ENCODE measurements at regions not wholly inside any gene's neighbourhood (a gene's known extent, or its start where the extent isn't known, plus 50 kb on each side); places are given as distances from the start of the nearest gene placed in this dataset.

- in situ Hi-C loops (cut with MboI; ENCODE audit: low sequenced_read_pairs) (no loop called here), intact Hi-C loops (cut with micrococcal nuclease) (no loop called here), dilution Hi-C loops (cut with HindIII; ENCODE audit: low sequenced_read_pairs, unreplicated experiment) (no loop called here)
- WGBS, 2 experiments (ENCODE audit: extremely low coverage in 2 of 2, insufficient read length in 1 of 2), result 56% methylated on average over 9 of the region's 21 CpGs; no CpG with 5 or more reads in 1 of the 2 experiments
- H4K91ac ChIP-seq (ENCODE audit: insufficient read depth, low read depth, low read length), result no peak overlapping the region
- no peaks in the 10 kb centered on the region for H3K27me3 ChIP-seq (ENCODE audit: control insufficient read depth, insufficient read depth, low read length)
- H3K9me3 ChIP-seq (ENCODE audit: control insufficient read depth, insufficient read depth, low read length), result peaks cover 14% of the 10 kb centered on the region; the same call in 1 of the 2 replicates
- DNase-seq (no peak), ATAC-seq (ENCODE audit: low read depth) (no peak)
- no peak overlapping the region for H2BK20ac ChIP-seq (ENCODE audit: low read depth, low read length)
- no peak for TF ChIP-seq FOS (IDR thresholded peaks at IDR 0.05; ENCODE audit: low read depth, low read length)
- no peak for TF ChIP-seq ELK1 (IDR thresholded peaks at IDR 0.05; ENCODE audit: borderline replicate concordance, low read depth, low read length)
- TF ChIP-seq CEBPB (IDR thresholded peaks at IDR 0.05; ENCODE audit: low read depth, low read length), result peak; percentile 6; the same call in 1 of the 2 replicates
- TF ChIP-seq USF2 (IDR thresholded peaks at IDR 0.05; ENCODE audit: low read depth, low read length), result no peak
- TF ChIP-seq BHLHE40 (IDR thresholded peaks at IDR 0.05; ENCODE audit: low read depth, low read length), result no peak
- no peak for TF ChIP-seq NFE2L2 (IDR thresholded peaks at IDR 0.05; ENCODE audit: low read depth, low read length)
- no peak overlapping the region for H3K9ac ChIP-seq (ENCODE audit: low read depth, low read length)
- no peak overlapping the region for H2AK9ac ChIP-seq (replicated peaks; ENCODE audit: low read depth, low read length, poor library complexity)
- H2BK15ac ChIP-seq (ENCODE audit: low read depth, low read length), result no peak overlapping the region
- no peak overlapping the region for H3K4me3 ChIP-seq (ENCODE audit: insufficient read depth, low read depth, low read length)
- H3K23ac ChIP-seq (ENCODE audit: low read depth, low read length), result no peak overlapping the region
- no peak overlapping the region for H3K27ac ChIP-seq (ENCODE audit: insufficient read depth, low read length)
- H3K4me2 ChIP-seq (ENCODE audit: low read depth, low read length), result no peak overlapping the region
- ChIA-PET POLR2A (ENCODE audit: unreplicated experiment) (no interaction called here), CTCF (no interaction called here)
- no peak overlapping the region for H2BK120ac ChIP-seq (ENCODE audit: low read depth, low read length)
- H4K8ac ChIP-seq (ENCODE audit: low read depth in 2 of 2, low read length in 2 of 2), result no peak overlapping the region
- H3K36me3 ChIP-seq (ENCODE audit: control insufficient read depth, insufficient read depth, low read length), result no peaks in the 10 kb centered on the region
- no peaks in the 10 kb centered on the region for H3K9me1 ChIP-seq (ENCODE audit: insufficient read depth, low read length)
- H3K56ac ChIP-seq (ENCODE audit: extremely low read depth, insufficient read depth, low read length), result no peak overlapping the region
- BruUV-seq (replicated peaks), result no TSS peak
- no peak overlapping the region for H4K5ac ChIP-seq (ENCODE audit: low read depth, low read length)
- no peak overlapping the region for H2BK5ac ChIP-seq (ENCODE audit: low read depth, low read length, poor library complexity, severe bottlenecking)
- H2AK5ac ChIP-seq (ENCODE audit: low read depth, low read length), result no peak overlapping the region
- H4K20me1 ChIP-seq (ENCODE audit: insufficient read depth, low read length), result no peaks in the 10 kb centered on the region
- no peak overlapping the region for H3K18ac ChIP-seq (ENCODE audit: low read depth, low read length)
- no peak overlapping the region for H3K14ac ChIP-seq (replicated peaks; ENCODE audit: low read depth, low read length)
- H2AFZ ChIP-seq (replicated peaks; ENCODE audit: low read length, poor library complexity), result no peak overlapping the region
- H3K4me1 ChIP-seq (ENCODE audit: control insufficient read depth, insufficient read depth, low read length), result no peaks in the 10 kb centered on the region
- H3K4ac ChIP-seq (ENCODE audit: low read depth, low read length), result no peak overlapping the region
- H3K79me1 ChIP-seq (ENCODE audit: low read depth in 1 of 2, low read length in 2 of 2), result no peaks in the 10 kb centered on the region
Observed at GRCh38 chr19:30155381-30156200, 213.6 kb downstream of the URI1 start.

All from IMR-90 (cell line).